ENCODE measurements at regions not wholly inside any gene's neighbourhood (a gene's known extent, or its start where the extent isn't known, plus 50 kb on each side); places are given as distances from the start of the nearest gene placed in this dataset.

DNA sequence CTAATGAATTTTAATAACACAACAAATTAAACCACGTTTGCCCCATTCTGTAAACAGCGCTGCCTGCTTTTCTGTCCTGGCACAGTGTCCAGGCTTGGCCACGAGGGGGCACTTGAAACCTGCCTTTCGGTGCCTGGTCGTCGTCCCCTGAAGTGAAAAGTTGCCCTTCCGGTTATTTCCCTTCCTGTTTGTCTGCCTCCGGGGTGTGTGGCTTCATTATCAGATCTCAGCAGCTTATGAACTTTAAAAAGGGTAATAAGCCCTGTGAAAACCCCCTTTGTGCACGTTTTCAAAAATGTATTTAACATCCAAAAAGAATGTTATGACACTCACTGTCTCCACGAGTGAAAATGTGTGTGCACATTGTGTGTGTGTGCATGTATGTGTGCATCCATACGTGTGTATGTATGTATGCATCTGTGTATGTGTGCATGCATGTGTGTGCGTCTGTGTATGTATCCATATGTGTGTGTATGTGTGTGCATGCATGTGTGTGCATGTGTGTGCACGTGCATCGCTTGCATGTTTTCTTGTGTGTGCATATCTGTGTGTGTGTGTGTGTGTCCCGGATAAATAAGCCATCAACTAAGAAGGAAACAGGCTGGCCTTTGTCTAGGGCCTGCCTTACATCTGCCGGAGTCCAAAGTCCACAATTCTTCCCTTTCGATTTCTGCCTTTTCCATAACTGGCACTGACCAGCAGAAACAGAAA is 358.4 kb downstream of the THBS2 start:
- DNase-seq = peak; percentile 47

DNA sequence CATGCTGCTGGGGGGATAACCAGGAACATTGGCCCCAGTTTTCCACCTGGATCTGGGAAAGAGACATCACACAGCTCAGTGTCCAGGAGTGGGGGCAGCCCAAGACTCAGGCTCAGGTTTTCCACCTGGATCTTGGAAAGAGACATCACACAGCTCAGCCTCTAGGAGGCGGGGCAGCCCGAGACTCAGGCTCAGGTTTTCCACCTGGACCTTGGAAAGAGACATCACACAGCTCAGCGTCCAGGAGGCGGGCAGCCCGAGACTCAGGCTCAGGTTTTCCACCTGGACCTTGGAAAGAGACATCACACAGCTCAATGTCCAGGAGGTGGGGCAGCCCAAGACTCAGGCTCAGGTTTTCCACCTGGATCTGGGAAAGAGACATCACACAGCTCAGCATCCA is 361.6 kb downstream of the THBS2 start:
- no peak for DNase-seq

DNA sequence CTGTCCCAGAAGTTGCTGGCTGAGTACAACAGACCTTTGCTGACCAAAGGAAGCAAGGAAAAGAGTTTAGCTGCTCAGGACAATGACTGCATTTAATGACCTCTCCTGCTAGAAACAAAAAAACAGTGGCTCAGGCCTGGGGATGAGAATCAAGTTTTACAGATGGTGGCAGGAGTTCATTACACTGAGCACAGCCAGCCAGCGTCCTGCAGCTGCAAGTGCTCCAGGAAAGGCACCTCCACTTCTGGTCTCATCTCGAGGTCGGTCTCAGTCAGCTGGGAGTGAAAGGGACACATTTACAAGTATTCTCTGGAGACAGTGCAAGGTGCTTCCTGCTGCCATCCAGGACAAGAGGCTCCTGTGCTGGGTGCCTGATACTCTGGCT is 362.7 kb downstream of the THBS2 start:
- DNase-seq = no peak

DNA sequence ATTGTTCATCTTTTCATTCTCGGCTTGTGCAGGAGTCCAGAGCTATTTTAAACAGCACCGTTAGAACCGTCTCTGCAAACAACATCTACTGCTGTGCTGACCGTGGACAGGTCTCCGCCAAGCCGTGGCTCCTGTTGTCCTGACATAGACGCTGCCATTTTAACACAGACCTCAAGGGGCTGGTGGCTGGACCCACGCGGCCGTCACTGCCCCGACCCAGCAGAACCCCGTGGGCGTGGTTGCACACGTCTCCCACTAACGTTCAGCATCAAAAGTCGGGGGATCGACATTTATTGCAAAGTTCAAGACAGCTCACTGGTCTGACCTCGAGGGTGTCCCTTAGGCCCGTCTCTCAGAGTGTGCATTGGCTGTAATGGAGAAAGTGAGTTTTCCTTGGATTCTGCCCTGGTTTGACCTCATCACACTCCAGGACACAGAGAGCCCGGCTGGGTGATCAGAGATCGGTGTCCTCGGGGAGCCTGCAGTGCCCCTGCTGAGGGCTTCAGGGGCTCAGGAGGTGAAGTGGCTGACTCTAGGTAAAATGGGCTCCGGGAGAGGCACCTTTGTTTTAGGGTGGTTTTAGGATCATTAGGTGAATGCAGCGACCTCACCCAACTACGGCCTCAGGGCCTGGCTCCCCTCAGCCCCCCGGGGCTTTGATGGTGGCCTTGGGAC is 363.2 kb downstream of the THBS2 start:
- DNase-seq = no peak

DNA sequence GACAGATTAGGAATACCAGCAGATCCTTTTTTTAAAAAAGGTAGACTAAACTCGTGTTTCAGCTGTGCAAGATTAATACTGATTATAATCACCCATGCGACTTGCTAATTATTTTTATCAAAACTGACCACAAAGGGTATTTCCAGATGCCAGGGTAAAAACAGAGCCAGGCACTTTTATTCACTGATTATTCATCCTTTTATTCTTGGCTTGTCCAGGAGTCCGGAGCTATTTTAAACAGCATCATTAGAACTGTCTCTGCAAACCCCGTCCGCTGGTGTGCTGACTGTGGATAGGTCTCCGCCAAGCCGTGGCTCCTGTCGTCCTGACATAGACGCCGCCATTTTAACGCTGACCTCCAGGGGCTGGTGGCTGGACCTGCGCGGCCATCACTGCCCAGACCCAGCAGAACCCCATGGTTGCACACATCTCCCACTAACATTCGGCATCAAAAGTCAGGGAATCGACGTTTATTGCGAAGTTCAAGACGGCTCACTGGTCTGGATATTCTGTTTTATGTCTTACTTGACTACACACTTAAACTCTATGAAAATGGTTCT is 364.8 kb downstream of the THBS2 start:
- no peak for DNase-seq

DNA sequence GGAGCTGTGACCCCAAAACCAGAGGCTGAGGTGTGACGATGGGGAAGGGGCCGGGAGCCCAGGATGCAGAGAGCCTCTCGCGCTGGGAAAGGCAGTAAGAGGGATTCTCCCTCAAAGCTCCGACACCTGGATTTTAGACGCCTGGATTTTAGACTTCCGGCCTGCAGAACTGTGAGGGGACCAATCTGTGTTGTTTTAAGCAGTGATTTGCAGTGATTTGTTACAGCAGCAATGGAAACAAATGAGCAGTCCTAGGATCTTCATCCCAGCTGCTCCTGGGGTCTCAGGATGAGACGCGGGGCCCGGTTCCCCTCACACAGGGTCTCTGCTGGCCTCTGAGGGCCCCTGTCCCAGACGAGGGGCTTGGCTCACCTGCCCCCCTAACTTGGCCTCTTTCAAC is 365.5 kb downstream of the THBS2 start:
- no peak for DNase-seq

DNA sequence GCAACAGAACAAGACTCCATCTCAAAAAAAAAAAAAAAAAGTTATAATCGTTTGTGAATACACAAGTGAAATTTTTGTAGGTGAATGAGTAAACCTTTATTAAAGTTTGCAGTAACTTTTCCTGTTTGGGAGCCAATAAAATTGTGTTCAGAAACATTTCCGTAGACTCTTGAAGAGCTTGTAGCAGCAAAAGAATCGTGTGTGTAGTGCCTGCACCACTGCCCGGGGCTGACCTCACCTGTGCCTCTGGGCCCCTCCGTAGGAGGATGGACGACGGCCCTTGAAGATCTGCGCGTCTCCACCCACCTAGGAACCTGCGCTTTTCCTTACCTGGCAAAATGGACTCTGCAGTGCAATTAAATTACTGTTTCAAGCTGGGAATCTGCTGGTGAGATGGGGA is 366.0 kb downstream of the THBS2 start:
- DNase-seq = no peak

DNA sequence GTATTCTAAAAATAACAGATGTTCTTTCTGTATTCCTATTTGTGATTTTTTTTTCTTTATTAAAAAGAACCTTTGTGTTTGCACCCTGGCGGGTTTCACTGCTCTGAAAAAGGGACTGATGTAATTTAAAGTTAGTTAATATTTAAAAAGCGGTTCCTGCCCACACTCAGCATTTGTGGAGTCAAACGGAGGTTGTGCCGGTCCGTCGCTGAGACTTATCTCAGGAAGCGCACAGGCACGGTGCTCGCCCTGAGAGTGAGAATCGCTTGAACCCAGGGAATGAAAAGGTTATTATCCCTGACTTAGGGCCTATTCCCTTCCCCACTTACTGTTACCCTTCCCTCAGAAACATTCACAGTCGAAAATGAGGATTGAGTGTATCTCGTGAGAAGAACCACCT is 366.7 kb downstream of the THBS2 start:
- DNase-seq = no peak

DNA sequence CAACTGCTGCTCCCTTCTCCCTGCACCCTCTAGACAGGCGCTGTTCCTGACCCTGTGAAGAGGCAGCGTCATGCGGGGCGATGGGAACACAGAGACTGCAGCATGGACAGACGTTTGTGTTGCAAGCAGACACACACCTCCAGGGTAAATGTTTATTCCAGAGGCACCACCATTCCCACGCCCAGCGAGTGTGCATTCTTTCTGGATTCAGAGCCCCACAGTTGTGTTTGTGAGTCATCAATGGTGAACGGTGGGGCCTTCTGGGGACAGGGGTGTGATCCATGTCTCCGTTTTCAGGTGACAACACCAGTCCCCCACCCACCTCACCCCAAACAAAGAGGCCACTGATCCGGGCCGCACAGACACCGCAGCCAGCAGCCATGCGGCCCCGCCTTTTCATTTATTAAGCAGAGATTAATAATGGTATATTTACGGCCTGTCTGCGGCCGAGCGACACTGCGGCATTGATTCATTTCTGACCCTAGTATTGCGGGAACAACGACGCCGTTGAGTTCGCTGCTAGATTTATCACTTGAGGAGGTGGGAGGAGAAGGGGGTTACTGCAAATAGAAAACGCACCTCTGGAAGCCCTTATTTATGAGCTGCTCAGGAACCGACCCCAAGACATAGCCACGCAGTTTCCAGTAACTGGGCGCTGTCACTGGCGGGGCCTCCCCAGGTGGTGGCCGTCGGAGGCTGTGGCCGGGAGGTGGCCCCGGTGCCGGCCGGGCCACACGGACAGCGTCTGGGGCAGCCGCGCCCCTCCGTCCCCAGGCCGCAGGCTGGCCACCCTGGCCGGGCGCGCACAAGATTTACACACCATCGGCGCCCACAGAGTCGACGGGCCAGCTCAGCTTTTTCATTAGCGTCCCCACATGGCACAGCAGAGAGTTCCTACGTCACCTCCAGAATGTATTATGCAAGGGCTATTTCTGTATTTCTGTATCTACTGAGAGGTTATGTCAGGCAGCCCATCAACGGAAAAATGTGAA is 367.6 kb downstream of the THBS2 start:
- DNase-seq = no peak

DNA sequence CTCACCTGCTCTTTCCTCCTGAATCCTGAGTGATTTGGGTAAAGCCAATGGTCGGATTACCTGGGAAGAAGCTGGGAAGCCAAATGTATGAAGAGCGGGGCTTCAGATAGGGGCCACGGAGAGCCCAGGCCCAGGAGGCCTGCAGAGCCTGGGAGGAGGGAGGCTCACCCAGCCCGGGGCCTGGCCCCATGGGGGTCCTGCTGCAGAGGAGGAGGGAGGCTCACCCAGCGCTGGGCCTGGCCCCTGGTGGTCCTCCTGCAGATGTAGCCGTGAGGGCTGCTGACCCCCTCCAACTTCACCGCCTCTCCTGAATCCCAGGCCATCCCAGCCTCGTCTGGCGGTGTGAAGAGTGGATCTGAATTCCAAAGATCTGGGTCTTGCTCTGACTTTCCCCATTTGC is 368.4 kb downstream of the THBS2 start:
- DNase-seq = no peak

DNA sequence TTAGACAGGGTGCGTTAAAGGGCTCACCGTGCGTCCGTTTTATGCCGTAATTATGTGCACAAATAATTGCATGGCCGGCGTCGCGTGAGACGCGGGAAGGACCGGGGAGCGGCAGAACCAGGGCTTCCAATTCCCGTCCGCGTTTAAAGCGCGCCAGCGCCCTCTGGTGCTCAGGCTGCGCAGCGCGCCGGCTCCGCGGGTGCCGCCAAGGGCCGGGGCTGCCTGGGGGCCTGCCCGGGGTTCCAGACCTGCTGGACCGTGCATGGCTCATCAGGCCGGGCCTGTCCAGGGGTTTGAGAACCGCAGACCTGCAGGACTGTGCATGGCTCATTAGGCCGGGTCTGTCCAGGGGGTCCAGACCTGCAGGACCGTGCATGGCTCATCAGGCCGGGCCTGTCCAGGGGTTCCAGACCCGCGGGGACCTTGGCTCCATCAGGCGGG is 369.0 kb downstream of the THBS2 start:
- DNase-seq = peak; percentile 8

DNA sequence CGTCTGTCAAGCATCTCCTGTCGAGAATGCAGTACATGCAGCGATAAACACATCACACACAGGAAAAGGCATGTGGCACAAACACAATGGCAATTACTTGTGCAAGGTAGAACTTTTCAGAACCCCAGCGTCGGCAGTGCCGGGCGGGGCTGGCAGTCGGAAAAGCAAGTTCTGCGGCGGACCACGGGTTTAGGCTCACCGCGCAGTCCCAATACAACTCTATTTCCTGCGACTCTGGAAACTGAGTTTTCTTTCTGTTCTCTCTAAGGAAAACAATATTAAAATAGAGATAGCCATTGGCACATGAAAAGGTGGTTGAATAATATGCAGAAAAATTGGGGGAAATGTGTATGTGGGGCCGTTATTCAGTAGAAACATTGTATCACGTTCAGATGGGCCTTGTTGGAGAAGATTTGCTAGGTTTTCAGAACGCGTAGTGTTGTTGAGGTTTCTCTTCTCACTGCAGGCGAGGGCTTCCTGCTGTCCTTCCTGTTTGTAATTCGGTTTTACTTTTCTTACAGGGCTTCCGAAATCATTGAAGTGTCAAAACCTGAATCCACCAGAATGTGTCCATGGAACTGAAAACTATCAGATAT is 369.5 kb downstream of the THBS2 start:
- no peak for DNase-seq

DNA sequence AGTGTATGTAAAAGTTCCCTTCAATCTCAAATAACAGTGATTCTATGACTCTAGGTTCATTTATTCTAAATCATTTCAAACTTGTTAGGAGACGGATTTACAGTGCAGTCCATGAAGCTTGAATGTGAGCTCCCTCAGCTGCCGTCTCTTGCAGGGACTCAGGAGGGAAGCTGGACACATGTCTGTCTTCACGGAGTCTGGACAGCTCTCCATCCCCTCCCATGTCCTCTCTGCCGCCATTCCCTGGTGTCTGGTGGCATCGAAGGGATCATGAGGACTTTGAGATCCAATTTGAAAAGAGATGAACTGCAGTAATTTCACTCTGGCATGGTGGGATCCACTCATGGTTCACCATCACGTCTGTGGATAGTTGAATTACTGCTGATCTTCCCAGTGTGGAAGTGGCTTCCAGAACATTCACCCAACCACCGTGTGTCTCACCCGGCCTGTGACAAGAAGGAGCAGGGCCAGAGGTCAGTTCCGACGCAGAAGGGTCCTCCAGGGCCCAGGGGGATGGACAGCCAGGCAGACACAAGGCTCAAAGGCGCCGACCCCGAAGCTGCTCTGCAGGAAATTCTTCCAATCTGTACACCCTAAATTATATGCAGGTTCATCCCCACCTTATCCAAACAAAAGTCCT is 370.1 kb downstream of the THBS2 start:
- no peak for DNase-seq

DNA sequence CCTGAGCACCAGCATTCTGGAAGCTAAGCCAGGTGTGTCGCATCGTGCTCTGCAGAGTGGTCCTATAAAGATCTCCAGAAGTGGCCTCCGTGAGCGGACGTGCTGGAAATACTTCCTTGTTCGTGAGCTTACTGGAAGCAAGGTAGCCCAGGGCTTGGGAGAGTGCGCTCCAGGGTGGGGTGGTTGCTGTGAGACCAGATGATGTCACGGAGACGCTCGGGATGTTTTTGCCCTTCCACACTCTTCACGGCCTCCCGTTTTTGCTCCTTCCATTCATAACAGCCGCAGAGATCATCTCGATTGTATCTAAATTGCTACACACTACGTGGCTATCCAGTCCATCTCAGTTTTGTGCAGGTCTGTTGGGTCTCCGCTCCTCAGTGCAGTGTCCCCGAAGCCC is 373.4 kb downstream of the THBS2 start:
- DNase-seq = no peak

DNA sequence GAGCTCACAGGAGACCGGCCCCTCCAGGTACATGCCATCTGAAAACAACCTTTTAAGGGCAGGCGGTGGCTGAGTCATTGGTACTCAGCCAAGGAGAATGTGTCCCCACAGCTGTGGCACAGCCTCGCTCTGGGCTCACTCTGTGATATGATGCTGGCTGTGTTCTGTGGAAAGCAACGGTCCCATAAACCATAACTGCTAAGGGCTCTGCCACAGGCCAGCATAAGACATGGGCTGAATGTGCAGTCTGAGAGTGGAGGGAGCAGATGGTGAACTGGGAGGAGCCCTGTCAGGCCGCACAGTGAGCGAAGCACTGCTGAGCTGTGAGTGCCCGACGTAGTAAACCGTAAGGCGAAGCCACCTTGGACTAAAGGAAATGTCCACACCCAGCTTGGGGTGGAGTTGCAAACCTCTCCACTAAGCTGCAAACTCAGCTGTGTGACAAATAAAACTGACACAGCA is 375.8 kb downstream of the THBS2 start:
- no peak for DNase-seq

DNA sequence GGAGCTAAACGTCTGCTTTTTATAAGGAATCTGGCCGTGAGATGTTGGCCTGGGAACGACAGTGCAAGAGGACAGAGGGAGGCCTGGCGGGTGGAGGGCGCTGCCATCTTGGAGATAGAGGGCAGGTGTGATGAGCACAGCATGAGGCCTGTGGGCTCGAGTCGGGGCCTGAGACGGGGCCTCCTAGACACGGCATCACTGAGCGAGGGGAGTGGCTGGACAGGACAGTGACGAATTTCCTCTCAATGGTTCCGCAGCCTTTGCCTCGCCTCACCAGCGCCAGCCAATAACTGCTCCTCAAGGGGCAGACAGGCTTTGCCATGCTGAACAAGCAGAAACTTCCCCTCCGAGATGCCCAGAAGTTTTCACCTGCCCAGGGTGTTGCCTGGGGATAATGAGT is 376.7 kb downstream of the THBS2 start:
- DNase-seq = no peak

DNA sequence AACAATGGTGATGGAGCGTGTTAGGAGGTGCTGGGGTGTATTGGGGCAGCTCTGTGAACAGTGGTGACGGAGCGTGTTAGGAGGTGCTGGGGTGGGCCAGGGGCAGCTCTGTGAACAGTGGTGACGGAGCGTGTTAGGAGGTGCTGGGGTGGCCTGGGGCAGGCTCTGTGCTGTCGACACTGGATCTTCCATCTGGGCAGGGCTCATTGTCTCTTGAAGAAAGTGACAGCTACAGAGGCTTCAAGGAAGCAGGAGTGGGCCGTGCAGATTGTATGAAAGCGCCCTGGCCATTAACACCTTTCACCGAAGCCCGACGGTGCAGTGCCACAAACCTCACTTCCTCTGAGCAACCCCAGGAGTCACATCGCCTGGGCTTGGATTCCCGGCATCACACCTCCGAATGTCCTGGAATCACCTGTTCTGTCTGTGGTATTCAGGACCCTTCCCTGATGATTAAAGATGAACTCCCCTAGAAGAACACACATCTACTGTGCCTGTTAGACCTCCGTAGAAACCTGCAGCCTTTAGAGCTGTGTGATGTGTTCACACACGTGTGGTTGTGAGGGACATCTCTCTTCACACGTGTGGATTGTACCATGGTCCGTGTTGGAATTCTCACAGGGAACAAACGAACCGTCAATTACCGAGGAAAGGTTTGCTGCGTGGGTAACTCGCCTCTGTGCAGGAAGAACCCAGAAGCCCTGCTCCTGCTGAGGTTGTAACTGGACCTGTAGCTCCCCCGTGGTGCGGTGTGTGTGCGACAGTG is 377.7 kb downstream of the THBS2 start:
- DNase-seq = no peak

DNA sequence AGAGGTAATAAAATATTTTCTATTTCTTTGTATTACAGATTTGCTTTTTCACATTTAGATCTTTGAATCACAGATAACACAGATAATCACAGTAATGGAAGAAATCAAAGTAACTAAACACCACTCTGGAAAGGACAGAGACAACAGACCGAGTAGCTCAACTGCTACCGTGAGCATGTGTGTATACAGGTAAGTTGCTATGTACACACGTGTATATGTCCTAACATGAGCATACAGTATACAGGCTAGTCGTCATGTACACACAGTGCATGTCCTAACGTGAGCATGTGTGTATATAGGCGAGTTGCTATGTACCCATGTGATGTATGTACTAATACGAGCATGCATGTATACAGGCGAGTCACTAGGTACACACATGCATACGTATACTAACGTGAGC is 379.0 kb downstream of the THBS2 start:
- DNase-seq = no peak

DNA sequence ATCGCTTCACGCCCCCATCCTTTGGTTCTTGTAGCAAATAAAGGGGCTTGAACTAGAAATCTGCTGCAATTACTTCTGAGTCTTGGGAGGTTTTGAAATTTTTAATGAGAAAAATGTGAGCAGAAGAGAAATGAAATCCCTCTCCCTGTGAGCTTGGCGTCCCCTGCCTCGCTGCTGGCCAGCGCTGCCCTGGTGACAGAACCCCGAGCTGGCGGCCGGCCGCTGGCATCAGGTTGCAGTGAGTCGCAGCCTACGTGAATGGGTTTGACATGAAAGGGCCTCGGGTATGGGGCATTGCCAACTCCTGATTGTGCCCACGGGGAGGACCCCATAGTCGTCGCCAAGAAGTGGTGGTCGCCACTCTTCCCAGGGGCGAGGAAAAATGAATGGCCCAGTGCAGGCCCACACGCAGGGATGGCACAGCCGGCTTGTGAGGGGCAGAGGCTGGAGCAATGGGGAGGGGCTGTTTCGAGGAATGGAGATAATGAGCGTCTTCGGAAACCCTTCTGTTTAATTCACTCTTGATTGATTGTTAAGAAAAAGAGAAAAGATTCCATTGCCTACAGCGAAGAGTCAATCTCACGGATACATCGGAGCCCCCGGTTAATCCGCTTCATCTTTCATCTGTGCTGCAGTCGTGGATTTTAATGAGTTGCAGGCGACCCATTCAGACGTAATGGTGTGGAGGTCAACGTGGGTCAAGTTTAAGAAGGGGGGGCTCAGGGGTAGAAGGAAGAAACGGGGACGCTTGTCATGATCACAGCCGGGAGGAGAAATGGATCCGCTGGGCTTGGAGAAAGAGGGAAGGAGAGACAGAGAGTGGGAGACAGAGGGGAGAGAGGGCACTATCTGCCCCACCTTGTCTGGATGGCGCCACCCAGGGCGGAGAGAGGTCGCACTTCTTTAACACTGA is 380.1 kb downstream of the THBS2 start:
- DNase-seq = no peak

DNA sequence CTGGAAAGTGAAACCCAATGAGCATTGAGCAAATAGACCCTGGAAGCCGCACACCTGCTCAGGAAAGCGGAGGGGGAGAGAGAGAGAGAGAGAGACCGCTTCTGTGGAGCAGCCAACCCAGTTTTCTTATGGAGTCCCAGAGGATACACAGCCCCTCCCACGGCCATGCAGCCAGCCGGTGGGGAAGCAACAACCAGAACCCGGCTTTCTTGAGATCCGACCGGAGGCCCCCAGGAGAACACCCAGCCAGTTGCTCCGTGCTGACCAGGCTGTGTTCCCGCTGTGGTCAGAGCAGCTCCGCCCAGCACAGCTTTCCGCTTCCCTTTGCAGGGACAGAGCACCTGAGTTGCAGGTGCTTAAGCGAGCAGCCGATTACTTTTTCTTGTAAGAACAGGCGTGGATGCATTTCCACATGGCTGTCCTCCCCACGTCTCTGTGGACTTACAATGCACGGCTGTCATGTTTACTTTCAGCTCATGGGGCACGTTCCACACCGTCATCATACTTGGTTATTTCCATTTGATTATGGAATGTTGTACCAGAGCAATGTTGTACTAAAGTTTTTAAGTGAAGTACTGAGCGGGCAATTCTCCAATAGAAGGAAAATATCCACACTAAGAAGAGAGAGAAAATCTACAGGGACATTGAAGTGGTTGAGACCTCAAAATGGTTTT is 381.9 kb downstream of the THBS2 start:
- no peak for DNase-seq
